Smooth muscle cell (in vitro differentiated cells): ENCODE measurements at regions not wholly inside any gene's neighbourhood (a gene's known extent, or its start where the extent isn't known, plus 50 kb on each side); places are given as distances from the start of the nearest gene placed in this dataset.

ENCODE experiments used
- DNase-seq: peaks from one replicate; lab custom pipeline; 2025; ENCODE audit not compliant: unreplicated experiment; lab: John Stamatoyannopoulos, UW
- H2AFZ ChIP-seq: fragments of 200-600 bp; sonication (generic); 2 replicates; pipeline ENCODE4 v1.6.0; 2016; ENCODE audit warnings: antibody characterized with exemption, low read depth, mild to moderate bottlenecking
- H3F3A ChIP-seq: fragments of 200-600 bp; sonication (generic); 2 replicates; pipeline ENCODE4 v1.6.0; 2017; ENCODE audit warnings: antibody characterized with exemption, low read depth
- H3K27ac ChIP-seq: fragments of 200-600 bp; sonication (generic); 2 replicates; pipeline ENCODE4 v1.5.1; 2016; ENCODE audit warnings: low read depth, mild to moderate bottlenecking
- H3K27me3 ChIP-seq: fragments of 200-600 bp; sonication (generic); 2 replicates; pipeline ENCODE4 v1.6.1; 2016; ENCODE audit warnings: low read depth, mild to moderate bottlenecking
- H3K36me3 ChIP-seq: fragments of 200-600 bp; sonication (generic); 2 replicates; pipeline ENCODE4 v1.5.1; 2016; ENCODE audit warnings: low read depth
- H3K4me1 ChIP-seq: fragments of 200-600 bp; sonication (generic); 2 replicates; pipeline ENCODE4 v1.5.1; 2016; ENCODE audit warnings: low read depth
- H3K4me2 ChIP-seq: fragments of 200-600 bp; sonication (generic); 2 replicates; pipeline ENCODE4 v1.6.0; 2016; ENCODE audit warnings: mild to moderate bottlenecking
- H3K4me3 ChIP-seq: fragments of 200-600 bp; sonication (generic); 2 replicates; pipeline ENCODE4 v1.5.1; 2016; ENCODE audit warnings: mild to moderate bottlenecking
- H3K79me2 ChIP-seq: fragments of 200-600 bp; sonication (generic); 2 replicates; pipeline ENCODE4 v1.6.0; 2016; ENCODE audit warnings: low read depth, mild to moderate bottlenecking
- H3K9ac ChIP-seq: fragments of 200-600 bp; sonication (generic); 2 replicates; pipeline ENCODE4 v1.6.0; 2016; ENCODE audit warnings: low read depth
- H3K9me3 ChIP-seq: fragments of 200-600 bp; sonication (generic); replicated peaks from 2 replicates; pipeline ENCODE4 v1.5.1; 2016; ENCODE audit warnings: low read depth
- H4K20me1 ChIP-seq: fragments of 200-600 bp; sonication (generic); 2 replicates; pipeline ENCODE4 v1.6.0; 2016; ENCODE audit warnings: low read depth
- WGBS: methylation state at CpG from one replicate; pipeline ENCODE4 v1.1.7; 2016; ENCODE audit warnings: low lambda C conversion rate; 5-methylcytosine and 5-hydroxymethylcytosine counted together
- TF ChIP-seq, protein P1 (sequence below): fragments of 200-600 bp; sonication (generic); IDR thresholded peaks from 2 replicates; pipeline ENCODE4 v1.5.1; 2017; ENCODE audit warnings: borderline replicate concordance, mild to moderate bottlenecking, antibody characterized with exemption; ENCODE audit not compliant: insufficient read depth, poor library complexity, severe bottlenecking

DNA sequence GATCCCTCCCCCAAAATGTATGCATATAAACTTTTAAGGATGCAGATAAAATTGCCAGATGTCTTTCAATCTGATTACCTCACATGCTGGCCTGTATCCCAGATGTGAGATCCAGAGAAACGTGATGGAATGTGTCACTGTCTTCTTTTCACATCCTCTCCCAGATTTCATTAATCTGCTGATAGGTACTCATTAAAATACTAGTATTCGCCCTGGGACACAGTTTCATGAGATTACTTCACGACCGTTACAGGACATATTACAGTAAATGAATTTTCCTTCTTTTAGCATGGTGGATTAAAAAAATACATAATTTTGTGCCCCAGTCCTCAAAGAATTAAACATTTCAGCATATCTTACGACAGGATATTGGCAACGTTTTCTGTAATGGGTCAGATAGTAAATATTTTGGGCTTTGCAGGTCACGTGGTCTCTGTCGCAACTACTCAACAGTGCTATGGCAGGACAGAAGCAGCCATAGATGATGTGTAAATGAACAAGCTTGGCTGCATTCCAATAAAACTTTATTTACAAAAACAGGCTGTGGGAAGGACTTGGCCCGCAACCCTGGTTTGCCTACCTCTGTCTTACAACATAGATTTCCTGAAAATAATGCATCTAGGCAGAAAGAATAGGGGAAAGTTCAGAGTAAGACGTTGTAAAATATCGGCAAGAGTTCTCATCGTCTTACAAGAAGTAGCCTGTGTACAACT, 156.0 kb upstream of the DIO3 start:
- peaks cover 9% of the 10 kb centered on the region for H3K4me1 ChIP-seq
- H3K9me3 ChIP-seq, result no peaks in the 10 kb centered on the region
- H2AFZ ChIP-seq, result no peak overlapping the region
- no peak overlapping the region for H3K9ac ChIP-seq
- 59% methylated on average over 12 of the region's 12 CpGs for WGBS
- H3K27ac ChIP-seq, result no peak overlapping the region
- H4K20me1 ChIP-seq, result no peaks in the 10 kb centered on the region
- no peak overlapping the region for H3K4me2 ChIP-seq
- no peak overlapping the region for H3K4me3 ChIP-seq
- no peak for DNase-seq
- no peaks in the 10 kb centered on the region for H3K79me2 ChIP-seq
- no peaks in the 10 kb centered on the region for H3K36me3 ChIP-seq
- peaks cover 3% of the 10 kb centered on the region for H3F3A ChIP-seq
- TF ChIP-seq, protein P1, sequence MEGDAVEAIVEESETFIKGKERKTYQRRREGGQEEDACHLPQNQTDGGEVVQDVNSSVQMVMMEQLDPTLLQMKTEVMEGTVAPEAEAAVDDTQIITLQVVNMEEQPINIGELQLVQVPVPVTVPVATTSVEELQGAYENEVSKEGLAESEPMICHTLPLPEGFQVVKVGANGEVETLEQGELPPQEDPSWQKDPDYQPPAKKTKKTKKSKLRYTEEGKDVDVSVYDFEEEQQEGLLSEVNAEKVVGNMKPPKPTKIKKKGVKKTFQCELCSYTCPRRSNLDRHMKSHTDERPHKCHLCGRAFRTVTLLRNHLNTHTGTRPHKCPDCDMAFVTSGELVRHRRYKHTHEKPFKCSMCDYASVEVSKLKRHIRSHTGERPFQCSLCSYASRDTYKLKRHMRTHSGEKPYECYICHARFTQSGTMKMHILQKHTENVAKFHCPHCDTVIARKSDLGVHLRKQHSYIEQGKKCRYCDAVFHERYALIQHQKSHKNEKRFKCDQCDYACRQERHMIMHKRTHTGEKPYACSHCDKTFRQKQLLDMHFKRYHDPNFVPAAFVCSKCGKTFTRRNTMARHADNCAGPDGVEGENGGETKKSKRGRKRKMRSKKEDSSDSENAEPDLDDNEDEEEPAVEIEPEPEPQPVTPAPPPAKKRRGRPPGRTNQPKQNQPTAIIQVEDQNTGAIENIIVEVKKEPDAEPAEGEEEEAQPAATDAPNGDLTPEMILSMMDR, result no peak
- H3K27me3 ChIP-seq, result no peaks in the 10 kb centered on the region

DNA sequence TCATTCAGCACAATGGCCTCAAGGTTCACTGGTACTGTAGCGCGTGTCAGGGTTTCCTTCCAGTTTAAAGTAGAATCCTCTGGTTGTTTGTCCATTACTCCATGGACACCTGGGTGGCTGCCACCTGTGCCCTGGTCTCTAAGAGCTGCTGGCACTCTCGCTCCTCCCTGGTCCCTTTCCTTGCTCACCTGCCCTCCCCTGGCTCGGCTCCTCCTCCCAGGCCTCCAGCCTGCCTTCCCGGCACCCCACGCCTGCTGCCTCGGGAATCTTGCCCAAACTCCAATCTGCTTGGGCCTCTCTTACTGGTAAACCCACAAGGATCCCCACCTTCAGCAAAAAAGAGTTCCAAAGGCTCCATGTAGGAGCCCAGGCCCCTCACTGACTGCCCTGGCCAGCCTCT, 154.4 kb upstream of the DIO3 start:
- Histone ChIP-seq H3K9me3 (no peaks in the 10 kb centered on the region), H3K4me3 (no peak overlapping the region), H3K9ac (no peak overlapping the region), H3K27me3 (no peaks in the 10 kb centered on the region), H3K4me2 (no peak overlapping the region), H2AFZ (no peak overlapping the region), H3K79me2 (no peaks in the 10 kb centered on the region), H3K36me3 (no peaks in the 10 kb centered on the region), H4K20me1 (no peaks in the 10 kb centered on the region), H3K27ac (no peak overlapping the region), H3F3A (no peaks in the 10 kb centered on the region), H3K4me1 (no peaks in the 10 kb centered on the region)
- no peak for DNase-seq
- WGBS, result 100% methylated on average over 5 of the region's 7 CpGs
- TF ChIP-seq, protein P1, result no peak

DNA sequence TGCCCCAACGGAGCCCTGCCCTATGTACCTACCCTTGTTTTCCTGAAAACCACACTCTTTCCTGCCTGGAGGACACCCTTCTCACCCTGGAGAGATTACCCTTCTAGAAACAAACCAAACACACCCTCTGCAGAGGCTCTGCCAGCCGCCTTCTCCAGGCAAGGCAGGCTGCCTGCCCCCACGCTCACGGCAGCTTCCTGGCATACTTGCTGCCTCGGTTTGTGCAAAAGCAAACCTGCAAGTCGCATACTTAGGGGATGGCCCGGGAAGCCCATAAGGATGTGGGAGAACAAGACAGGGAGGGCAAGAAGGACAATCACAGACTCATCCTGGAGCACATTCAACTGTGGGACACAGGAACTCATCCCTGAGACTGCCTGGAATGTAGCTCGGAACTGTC, 154.0 kb upstream of the DIO3 start:
- 95% methylated on average over 8 of the region's 8 CpGs for WGBS
- no peaks in the 10 kb centered on the region for H3K9me3 ChIP-seq
- no peak overlapping the region for H3K27ac ChIP-seq
- DNase-seq, result no peak
- H3K27me3 ChIP-seq, result no peaks in the 10 kb centered on the region
- no peak overlapping the region for H3K4me2 ChIP-seq
- no peaks in the 10 kb centered on the region for H4K20me1 ChIP-seq
- no peak overlapping the region for H3K9ac ChIP-seq
- H2AFZ ChIP-seq, result no peak overlapping the region
- no peaks in the 10 kb centered on the region for H3F3A ChIP-seq
- H3K36me3 ChIP-seq, result no peaks in the 10 kb centered on the region
- H3K79me2 ChIP-seq, result no peaks in the 10 kb centered on the region
- H3K4me1 ChIP-seq, result no peaks in the 10 kb centered on the region
- H3K4me3 ChIP-seq, result no peak overlapping the region
- TF ChIP-seq, protein P1, result no peak
